HCT116 (cell line): ENCODE measurements at regions not wholly inside any gene's neighbourhood (a gene's known extent, or its start where the extent isn't known, plus 50 kb on each side); places are given as distances from the start of the nearest gene placed in this dataset.

Experiments
- ATAC-seq: fragments of 200-7000 bp; cut with Tn5 transposase; 2 replicates; pipeline ENCODE4 v1.9.1; 2020; ENCODE audit warnings: mild to moderate bottlenecking, moderate library complexity
- BruUV-seq: library from RNA; stranded (reverse); fragments of 400-500 nt; replicated peaks from 2 replicates; lab custom pipeline; 2021; lab: Mats Ljungman, UMichigan
- CTCF ChIA-PET: fragments of 300-600 bp; sonication (Branson Sonifier 250); formaldehyde crosslinking; loops from one replicate; lab custom pipeline; 2021; ENCODE audit warnings: antibody characterized with exemption; lab: Charles Lee
- POLR2A ChIA-PET: fragments of 300-600, 350-600 bp; sonication (Branson Sonifier 250); formaldehyde crosslinking; loops from one replicate; lab custom pipeline; 2021; ENCODE audit warnings: antibody characterized with exemption; lab: Charles Lee
- RAD21 ChIA-PET, 2 experiments: fragments of 300-600 bp; sonication (Branson Sonifier 250); formaldehyde crosslinking; loops; one replicate each; lab custom pipeline; 2023; ENCODE audit warnings: low total read pairs in 2 of 2; ENCODE audit not compliant: uncharacterized antibody in 2 of 2, unreplicated experiment in 2 of 2, low non-redundant PET in 1 of 2; lab: Charles Lee
- DNase-seq: peaks from one replicate; pipeline ENCODE4 v3.0.0-alpha.2; 2010; ENCODE audit warnings: low read depth, low spot score
- H2AFZ ChIP-seq: fragments of 200-600 bp; shearing (Covaris generic), sonication (generic); 2 replicates; pipeline ENCODE4 v1.6.1; 2017; ENCODE audit warnings: low read depth, mixed run types, mixed read lengths, antibody characterized with exemption, low read length; ENCODE audit not compliant: poor library complexity, severe bottlenecking
- H3K27ac ChIP-seq: 2 replicates; pipeline ENCODE4 v1.5.1; 2012; ENCODE audit warnings: low read depth, low read length
- H3K27me3 ChIP-seq: fragments of 200-600 bp; sonication (generic); 2 replicates; pipeline ENCODE4 v1.6.1; 2016; ENCODE audit warnings: mixed run types, low read length, mixed read lengths; ENCODE audit not compliant: insufficient read depth
- H3K36me3 ChIP-seq, 2 experiments: fragments of 200-500 bp in 1 of 2; fragments of 200-600 bp in 1 of 2; sonication (Bioruptor generic) in 1 of 2; sonication (generic) in 1 of 2; 2 replicates each; pipeline versions ENCODE4 v1.5.1 to v1.6.1; 2014 to 2016; ENCODE audit warnings: low read length in 2 of 2, inconsistent platforms in 1 of 2, mixed read lengths in 1 of 2, mixed run types in 1 of 2; ENCODE audit not compliant: insufficient read depth in 2 of 2, control insufficient read depth in 1 of 2
- H3K4me1 ChIP-seq, 2 experiments: fragments of 200-600 bp in 1 of 2; sonication (generic) in 1 of 2; 2 replicates each; pipeline versions ENCODE4 v1.5.1 to v1.6.1; 2012 to 2017; ENCODE audit warnings: low read length in 2 of 2, inconsistent platforms in 1 of 2, mild to moderate bottlenecking in 1 of 2, mixed read lengths in 1 of 2, mixed run types in 1 of 2, moderate library complexity in 1 of 2; ENCODE audit not compliant: insufficient read depth in 2 of 2, control insufficient read depth in 1 of 2
- H3K4me2 ChIP-seq: fragments of 200-600 bp; sonication (generic); 2 replicates; pipeline ENCODE4 v1.6.1; 2017; ENCODE audit warnings: mixed run types, low read length, mixed read lengths
- H3K4me3 ChIP-seq, 2 experiments: fragments of 200-600 bp in 1 of 2; sonication (generic) in 1 of 2; replicated peaks in 1 of 2; 2 replicates each; pipeline ENCODE4 v1.5.1; 2011 to 2016; ENCODE audit warnings: low read length in 2 of 2, control low read depth in 1 of 2, low read depth in 1 of 2, mild to moderate bottlenecking in 1 of 2, mixed read lengths in 1 of 2, mixed run types in 1 of 2
- H3K79me2 ChIP-seq: fragments of 200-600 bp; sonication (generic); 2 replicates; pipeline ENCODE4 v1.6.1; 2017; ENCODE audit warnings: mild to moderate bottlenecking, mixed run types, low read length, moderate library complexity, mixed read lengths; ENCODE audit not compliant: insufficient read depth
- H3K9ac ChIP-seq: fragments of 200-600 bp; sonication (generic); 2 replicates; pipeline ENCODE4 v1.6.1; 2016; ENCODE audit warnings: low read length, mixed read lengths
- H3K9me2 ChIP-seq: fragments of 200-600 bp; sonication (generic), shearing (Covaris generic); 2 replicates; pipeline ENCODE4 v1.6.1; 2017; ENCODE audit warnings: mixed run types, mild to moderate bottlenecking, moderate library complexity; ENCODE audit not compliant: insufficient read depth
- H3K9me3 ChIP-seq, 2 experiments: fragments of 200-500 bp in 1 of 2; fragments of 200-600 bp in 1 of 2; sonication (Bioruptor generic) in 1 of 2; sonication (generic) in 1 of 2; 2 replicates each; pipeline ENCODE4 v1.6.1; 2014 to 2017; ENCODE audit warnings: low read length in 2 of 2, mixed read lengths in 2 of 2, inconsistent platforms in 1 of 2, low read depth in 1 of 2, mild to moderate bottlenecking in 1 of 2, mixed run types in 1 of 2, moderate library complexity in 1 of 2; ENCODE audit not compliant: control insufficient read depth in 1 of 2, insufficient read depth in 1 of 2
- H4K20me1 ChIP-seq: fragments of 200-600 bp; sonication (generic), shearing (Covaris generic); 2 replicates; pipeline ENCODE4 v1.6.1; 2017; ENCODE audit warnings: mixed run types, mild to moderate bottlenecking, moderate library complexity; ENCODE audit not compliant: insufficient read depth
- ATF3 ChIP-seq: IDR thresholded peaks from 2 replicates; pipeline ENCODE4 v1.6.1; 2012
- CEBPB ChIP-seq: IDR thresholded peaks from 2 replicates; pipeline ENCODE4 v1.6.1; 2012; ENCODE audit warnings: low read depth
- CTCF ChIP-seq, 3 experiments: fragments of 200-600 bp in 1 of 3; sonication (generic) in 1 of 3; IDR thresholded peaks in 2 of 3; conservative IDR thresholded peaks in 1 of 3; 2 replicates each; pipeline ENCODE4 v1.5.1; 2012 to 2017; ENCODE audit warnings: low read depth in 2 of 3, low read length in 2 of 3, antibody characterized with exemption in 1 of 3, borderline replicate concordance in 1 of 3, control low read depth in 1 of 3, mild to moderate bottlenecking in 1 of 3, mixed read lengths in 1 of 3, mixed run types in 1 of 3, moderate library complexity in 1 of 3; ENCODE audit not compliant: insufficient read depth in 1 of 3
- ELF1 ChIP-seq: IDR thresholded peaks from 2 replicates; pipeline ENCODE4 v1.6.1; 2012; ENCODE audit warnings: low read depth, borderline replicate concordance
- EZH2 ChIP-seq: fragments of 200-600 bp; sonication (generic); IDR thresholded peaks from 2 replicates; pipeline ENCODE4 v1.6.1; 2017; ENCODE audit warnings: antibody characterized with exemption, mixed run types
- JUND ChIP-seq: IDR thresholded peaks from 2 replicates; pipeline ENCODE4 v1.6.1; 2012
- POLR2AphosphoS5 ChIP-seq: IDR thresholded peaks from 2 replicates; pipeline ENCODE4 v1.6.1; 2011; ENCODE audit warnings: mild to moderate bottlenecking, low read depth, low read length, moderate library complexity
- SRF ChIP-seq: IDR thresholded peaks from 2 replicates; pipeline ENCODE4 v1.6.1; 2012; ENCODE audit warnings: low read depth
- YY1 ChIP-seq: IDR thresholded peaks from 2 replicates; pipeline ENCODE4 v1.6.1; 2011; ENCODE audit warnings: low read length, low read depth, moderate library complexity, mild to moderate bottlenecking; ENCODE audit not compliant: insufficient replicate concordance; ENCODE audit errors: extremely low read depth
- ZFX ChIP-seq: fragments of 450-650 bp; IDR thresholded peaks from 2 replicates; pipeline ENCODE4 v1.6.1; 2017
- ZNF274 ChIP-seq: fragments of 200-500 bp; sonication (Bioruptor generic); IDR thresholded peaks from 2 replicates; pipeline ENCODE4 v1.6.1; 2014; ENCODE audit warnings: mild to moderate bottlenecking, low read depth, low read length, inconsistent platforms
- intact Hi-C: fragments of 100-400 bp; cut with micrococcal nuclease; formaldehyde crosslinking; loops from 2 replicates; pipeline ENCODE4 v1.10.0; 2022

- TF ChIP-seq CTCF (IDR thresholded peaks at IDR 0.05 in 2 of 3, conservative IDR thresholded peaks at IDR 0.05 in 1 of 3; ENCODE audit: borderline replicate concordance in 1 of 3, insufficient read depth in 1 of 3, low read depth in 2 of 3, low read length in 2 of 3) (no peak), SRF (no peak), ATF3 (no peak)
- TF ChIP-seq, all 23 proteins: peak for 0
These were observed 1017.8 kb upstream of the CHAC2 start (continued) for GRCh38 chr2:52749764-52750163.

- DNase-seq (no peak), ATAC-seq (no peak)
- no peak for TF ChIP-seq ZNF274
- Histone ChIP-seq H3K4me1 (no peaks in the 10 kb centered on the region), H3K4me2 (no peak overlapping the region), H3K9me2 (no peaks in the 10 kb centered on the region), H3K9me3 (peaks cover 3 to 5% of the 10 kb centered on the region in 2 experiments; a peak in 1 of 4 replicates), H2AFZ (no peak overlapping the region), H3K4me3 (no peak overlapping the region), H3K79me2 (no peaks in the 10 kb centered on the region), H4K20me1 (no peaks in the 10 kb centered on the region), H3K27me3 (no peaks in the 10 kb centered on the region), H3K36me3 (no peaks in the 10 kb centered on the region), H3K27ac (no peak overlapping the region), H3K9ac (no peak overlapping the region)
- intact Hi-C loops = no loop called here
- CTCF ChIA-PET = no interaction called here
- no TSS peak for BruUV-seq
- RAD21 ChIA-PET = no interaction called here
- POLR2A ChIA-PET = no interaction called here
These were observed 1022.5 kb upstream of the CHAC2 start for GRCh38 chr2:52745144-52745543.

- H3K27ac ChIP-seq = no peak overlapping the region
- intact Hi-C loops = no loop called here
- no peaks in the 10 kb centered on the region for H3K36me3 ChIP-seq
- H3K27me3 ChIP-seq = no peaks in the 10 kb centered on the region
- no peak overlapping the region for H3K9ac ChIP-seq
- ChIA-PET CTCF (no interaction called here), POLR2A (no interaction called here), RAD21 (no interaction called here)
- no peaks in the 10 kb centered on the region for H3K79me2 ChIP-seq
- no peaks in the 10 kb centered on the region for H3K4me1 ChIP-seq
- BruUV-seq = no TSS peak
- no peaks in the 10 kb centered on the region for H3K9me2 ChIP-seq
- TF ChIP-seq YY1 (no peak), ELF1 (no peak), JUND (no peak), ATF3 (no peak), POLR2AphosphoS5 (no peak), CEBPB (no peak), EZH2 (no peak), ZFX (no peak)
- DNase-seq = no peak
- no peak overlapping the region for H2AFZ ChIP-seq
- no peak for ATAC-seq
- no peak overlapping the region for H3K4me2 ChIP-seq
- H3K9me3 ChIP-seq = no peaks in the 10 kb centered on the region; a peak in 1 of 4 replicates
- no peaks in the 10 kb centered on the region for H4K20me1 ChIP-seq
- H3K4me3 ChIP-seq = no peak overlapping the region
These were observed 1034.7 kb upstream of the CHAC2 start for GRCh38 chr2:52732849-52733395.
